PC-3 (cell line): ENCODE measurements at regions not wholly inside any gene's neighbourhood (a gene's known extent, or its start where the extent isn't known, plus 50 kb on each side); places are given as distances from the start of the nearest gene placed in this dataset.

Source experiments
- ATAC-seq: fragments of 200-7000 bp; cut with Tn5 transposase; 2 replicates; pipeline ENCODE4 v1.9.1; 2020; ENCODE audit warnings: mild to moderate bottlenecking, moderate library complexity
- BruUV-seq: library from RNA; stranded (reverse); fragments of 400-500 nt; replicated peaks from 2 replicates; lab custom pipeline; 2021; lab: Mats Ljungman, UMichigan
- CTCF ChIA-PET: fragments of 300-600 bp; sonication (Branson Sonifier 250); formaldehyde crosslinking; loops from one replicate; lab custom pipeline; 2022; ENCODE audit warnings: antibody characterized with exemption; lab: Charles Lee
- POLR2A ChIA-PET: fragments of 300-600 bp; sonication (Branson Sonifier 250); formaldehyde crosslinking; loops from one replicate; lab custom pipeline; 2022; ENCODE audit warnings: antibody characterized with exemption; ENCODE audit not compliant: unreplicated experiment; lab: Charles Lee
- DNase-seq: peaks from one replicate; pipeline ENCODE4 v3.0.0-alpha.2; 2015
- H2AFZ ChIP-seq: fragments of 300-600 bp; sonication (generic); 2 replicates; pipeline ENCODE4 v1.6.0; 2016; ENCODE audit warnings: antibody characterized with exemption, low read length
- H3F3A ChIP-seq: fragments of 300-600 bp; sonication (generic); one replicate; pipeline ENCODE4 v1.6.0; 2017; ENCODE audit warnings: antibody characterized with exemption, low read length, control low read depth, mild to moderate bottlenecking; ENCODE audit not compliant: unreplicated experiment
- H3K27ac ChIP-seq: fragments of 300-600 bp; sonication (generic); 2 replicates; pipeline ENCODE4 v1.5.1; 2016; ENCODE audit warnings: mild to moderate bottlenecking, low read length
- H3K27me3 ChIP-seq: fragments of 300-600 bp; sonication (generic); 2 replicates; pipeline ENCODE4 v1.6.1; 2016; ENCODE audit warnings: low read length, mixed read lengths
- H3K36me3 ChIP-seq: fragments of 300-600 bp; sonication (generic); 2 replicates; pipeline ENCODE4 v1.6.1; 2016; ENCODE audit warnings: low read depth, mixed run types, low read length, mixed read lengths
- H3K4me1 ChIP-seq: fragments of 300-600 bp; sonication (generic); 2 replicates; pipeline ENCODE4 v1.5.1; 2016; ENCODE audit warnings: low read length; ENCODE audit not compliant: insufficient read depth
- H3K4me2 ChIP-seq: fragments of 300-600 bp; sonication (generic); 2 replicates; pipeline ENCODE4 v1.6.0; 2016; ENCODE audit warnings: low read length
- H3K4me3 ChIP-seq: fragments of 300-600 bp; sonication (generic); 2 replicates; pipeline ENCODE4 v1.5.1; 2016; ENCODE audit warnings: mild to moderate bottlenecking, low read length, mixed read lengths
- H3K79me2 ChIP-seq: fragments of 300-600 bp; sonication (generic); 2 replicates; pipeline ENCODE4 v1.6.1; 2017; ENCODE audit warnings: low read length, mixed read lengths
- H3K9ac ChIP-seq: fragments of 300-600 bp; sonication (generic); 2 replicates; pipeline ENCODE4 v1.6.0; 2016; ENCODE audit warnings: mild to moderate bottlenecking, low read length
- H3K9me2 ChIP-seq: fragments of 300-600 bp; sonication (generic); replicated peaks from 2 replicates; pipeline ENCODE4 v1.6.1; 2016; ENCODE audit warnings: mixed run types, low read length, mixed read lengths
- H3K9me3 ChIP-seq: fragments of 300-600 bp; sonication (generic); 2 replicates; pipeline ENCODE4 v1.6.1; 2016; ENCODE audit warnings: low read length, mixed read lengths
- H4K20me1 ChIP-seq: fragments of 300-600 bp; sonication (generic); 2 replicates; pipeline ENCODE4 v1.6.1; 2016; ENCODE audit warnings: low read length, mixed read lengths
- EZH2 ChIP-seq: fragments of 300-600 bp; sonication (generic); IDR thresholded peaks from one replicate; pipeline ENCODE4 v1.6.1; 2017; ENCODE audit warnings: antibody characterized with exemption, mild to moderate bottlenecking, low read length; ENCODE audit not compliant: unreplicated experiment
- EZH2phosphoT487 ChIP-seq: fragments of 300-600 bp; sonication (generic); IDR thresholded peaks from 2 replicates; pipeline ENCODE4 v1.6.1; 2018; ENCODE audit warnings: mild to moderate bottlenecking, antibody characterized with exemption, low read length, borderline replicate concordance
- intact Hi-C: fragments of 100-400 bp; cut with micrococcal nuclease; formaldehyde crosslinking; loops from 2 replicates; pipeline ENCODE4 v1.9.0; 2023
- TF ChIP-seq, protein P1 (sequence below): fragments of 300-600 bp; sonication (generic); conservative IDR thresholded peaks from 2 replicates; pipeline ENCODE4 v1.5.1; 2017; ENCODE audit warnings: antibody characterized with exemption, low read depth, mild to moderate bottlenecking, low read length

DNA sequence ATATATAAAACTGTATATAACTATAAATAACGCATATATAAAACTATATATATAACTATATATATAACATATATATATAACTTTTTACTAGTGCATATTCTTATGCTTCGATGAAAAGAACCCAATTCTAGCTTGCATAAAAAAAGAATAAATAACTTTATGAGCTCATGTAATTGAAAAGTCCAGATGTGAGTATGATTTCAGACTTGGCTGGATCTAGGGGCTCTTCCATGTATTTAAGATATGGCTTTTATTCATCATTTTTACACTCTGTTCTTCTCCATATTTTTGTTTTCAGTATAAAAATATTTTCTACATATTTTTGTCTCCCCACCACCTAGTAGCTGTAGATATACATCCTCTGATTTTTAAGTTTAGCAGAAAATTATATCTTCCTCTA, 417.5 kb downstream of the CDH11 start:
- Histone ChIP-seq H3K9ac (no peak overlapping the region), H3K27ac (no peak overlapping the region), H3K9me2 (no peaks in the 10 kb centered on the region), H3K4me3 (no peak overlapping the region), H3K4me1 (no peaks in the 10 kb centered on the region), H3K4me2 (no peak overlapping the region), H4K20me1 (no peaks in the 10 kb centered on the region), H3K27me3 (no peaks in the 10 kb centered on the region), H3F3A (no peaks in the 10 kb centered on the region), H2AFZ (no peak overlapping the region), H3K79me2 (no peaks in the 10 kb centered on the region), H3K36me3 (no peaks in the 10 kb centered on the region), H3K9me3 (no peaks in the 10 kb centered on the region)
- DNase-seq = no peak
- ATAC-seq = no peak
- BruUV-seq = no TSS peak
- intact Hi-C loops = no loop called here
- TF ChIP-seq, protein P1, sequence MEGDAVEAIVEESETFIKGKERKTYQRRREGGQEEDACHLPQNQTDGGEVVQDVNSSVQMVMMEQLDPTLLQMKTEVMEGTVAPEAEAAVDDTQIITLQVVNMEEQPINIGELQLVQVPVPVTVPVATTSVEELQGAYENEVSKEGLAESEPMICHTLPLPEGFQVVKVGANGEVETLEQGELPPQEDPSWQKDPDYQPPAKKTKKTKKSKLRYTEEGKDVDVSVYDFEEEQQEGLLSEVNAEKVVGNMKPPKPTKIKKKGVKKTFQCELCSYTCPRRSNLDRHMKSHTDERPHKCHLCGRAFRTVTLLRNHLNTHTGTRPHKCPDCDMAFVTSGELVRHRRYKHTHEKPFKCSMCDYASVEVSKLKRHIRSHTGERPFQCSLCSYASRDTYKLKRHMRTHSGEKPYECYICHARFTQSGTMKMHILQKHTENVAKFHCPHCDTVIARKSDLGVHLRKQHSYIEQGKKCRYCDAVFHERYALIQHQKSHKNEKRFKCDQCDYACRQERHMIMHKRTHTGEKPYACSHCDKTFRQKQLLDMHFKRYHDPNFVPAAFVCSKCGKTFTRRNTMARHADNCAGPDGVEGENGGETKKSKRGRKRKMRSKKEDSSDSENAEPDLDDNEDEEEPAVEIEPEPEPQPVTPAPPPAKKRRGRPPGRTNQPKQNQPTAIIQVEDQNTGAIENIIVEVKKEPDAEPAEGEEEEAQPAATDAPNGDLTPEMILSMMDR = no peak
- TF ChIP-seq EZH2phosphoT487 (no peak), EZH2 (no peak)
- ChIA-PET CTCF (no interaction called here), POLR2A (no interaction called here)

DNA sequence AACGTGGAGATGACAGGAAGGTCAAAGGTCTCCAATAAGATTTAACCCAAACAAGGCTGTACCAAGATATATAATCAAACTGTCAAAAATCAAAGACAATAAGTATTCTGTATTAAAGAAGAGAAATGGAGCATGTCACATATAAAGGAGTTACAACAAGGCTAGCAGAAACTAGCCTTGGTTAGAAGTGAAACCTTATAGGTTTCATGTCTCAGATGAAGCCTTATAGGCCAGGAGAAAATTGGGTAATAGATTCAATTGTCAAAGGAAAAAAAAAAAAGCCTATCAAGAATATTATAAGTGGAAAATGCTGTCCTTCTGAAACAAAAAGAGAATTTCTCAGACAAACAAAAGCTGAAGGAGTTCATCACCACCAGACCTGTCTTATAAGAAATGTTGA, 419.4 kb downstream of the CDH11 start:
- H3K27me3 ChIP-seq = no peaks in the 10 kb centered on the region
- no peaks in the 10 kb centered on the region for H3K9me2 ChIP-seq
- H3K4me2 ChIP-seq = no peak overlapping the region
- H3K4me3 ChIP-seq = no peak overlapping the region
- no peaks in the 10 kb centered on the region for H3F3A ChIP-seq
- H3K36me3 ChIP-seq = no peaks in the 10 kb centered on the region
- POLR2A ChIA-PET = no interaction called here
- no peak for DNase-seq
- H3K27ac ChIP-seq = no peak overlapping the region
- no peaks in the 10 kb centered on the region for H3K9me3 ChIP-seq
- ATAC-seq = no peak
- H4K20me1 ChIP-seq = no peaks in the 10 kb centered on the region
- H3K4me1 ChIP-seq = no peaks in the 10 kb centered on the region
- no TSS peak for BruUV-seq
- TF ChIP-seq, protein P1 = no peak
- TF ChIP-seq EZH2 = no peak
- no peak for TF ChIP-seq EZH2phosphoT487
- no peak overlapping the region for H3K9ac ChIP-seq
- H2AFZ ChIP-seq = no peak overlapping the region
- H3K79me2 ChIP-seq = no peaks in the 10 kb centered on the region
- CTCF ChIA-PET = no interaction called here
- intact Hi-C loops = no loop called here

DNA sequence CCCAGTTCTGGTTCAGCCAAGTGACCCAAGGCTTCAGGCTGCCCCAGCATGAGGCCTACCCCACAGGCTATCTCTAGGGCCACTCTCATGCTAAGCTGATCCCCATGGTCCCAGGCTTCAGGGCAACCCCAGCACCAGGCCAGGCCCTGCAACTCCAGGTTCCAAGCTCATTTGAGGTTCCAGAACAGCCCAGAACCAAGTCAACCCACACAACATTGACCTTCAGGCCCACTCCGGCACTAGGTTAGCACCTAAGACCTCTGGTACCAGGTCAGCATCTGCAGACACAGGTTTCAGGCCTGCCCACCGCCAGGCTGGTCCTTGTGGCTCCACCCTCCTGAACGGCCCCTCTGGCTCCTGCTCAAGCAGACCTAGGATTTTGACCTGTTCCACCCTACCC, 421.2 kb downstream of the CDH11 start:
- no peak overlapping the region for H3K4me3 ChIP-seq
- TF ChIP-seq EZH2 (no peak), EZH2phosphoT487 (no peak)
- TF ChIP-seq, protein P1 = no peak
- POLR2A ChIA-PET = no interaction called here
- no peaks in the 10 kb centered on the region for H3K9me3 ChIP-seq
- ATAC-seq (no peak), DNase-seq (no peak)
- no peak overlapping the region for H3K4me2 ChIP-seq
- H3K79me2 ChIP-seq = no peaks in the 10 kb centered on the region
- H2AFZ ChIP-seq = no peak overlapping the region
- intact Hi-C loops = no loop called here
- BruUV-seq = no TSS peak
- H3K4me1 ChIP-seq = no peaks in the 10 kb centered on the region
- H3K27me3 ChIP-seq = peaks cover 5% of the 10 kb centered on the region; the same call in 1 of the 2 replicates
- no peaks in the 10 kb centered on the region for H3K9me2 ChIP-seq
- H3K36me3 ChIP-seq = no peaks in the 10 kb centered on the region
- H3K9ac ChIP-seq = no peak overlapping the region
- CTCF ChIA-PET = no interaction called here
- no peaks in the 10 kb centered on the region for H3F3A ChIP-seq
- no peak overlapping the region for H3K27ac ChIP-seq
- no peaks in the 10 kb centered on the region for H4K20me1 ChIP-seq
